GM18508 (cell line): ENCODE measurements at regions not wholly inside any gene's neighbourhood (a gene's known extent, or its start where the extent isn't known, plus 50 kb on each side); places are given as distances from the start of the nearest gene placed in this dataset.
"Not testable (repeated sequence)": the region's sequence is repeated elsewhere in the genome, so short reads cannot be mapped to it uniquely, and the experiment has no call there.

ENCODE experiments used
- ATAC-seq: cut with Tn5 transposase; IDR thresholded peaks from one replicate; pipeline ENCODE4 v1.9.1; 2021; ENCODE audit warnings: moderate number of reproducible peaks; ENCODE audit not compliant: insufficient read depth, unreplicated experiment

GRCh38 chr16:66186251-66186785 lies 180.2 kb upstream of the CDH5 start:
- ATAC-seq = no peak

GRCh38 chr16:66182592-66182991 lies 183.9 kb upstream of the CDH5 start:
- ATAC-seq = no peak

- no peak for ATAC-seq
These were observed 189.8 kb upstream of the CDH5 start for GRCh38 chr16:66176731-66177130.

GRCh38 chr16:66176111-66176510 lies 190.4 kb upstream of the CDH5 start:
- ATAC-seq = no peak

GRCh38 chr16:66175636-66176035 lies 190.9 kb upstream of the CDH5 start:
- no peak for ATAC-seq

GRCh38 chr16:66175058-66175457 lies 191.4 kb upstream of the CDH5 start:
- ATAC-seq = no peak

- ATAC-seq = not testable (repeated sequence)
These were observed 192.7 kb upstream of the CDH5 start for GRCh38 chr16:66173796-66174195.

GRCh38 chr16:66173181-66173580 lies 193.3 kb upstream of the CDH5 start:
- ATAC-seq = not testable (repeated sequence)

- ATAC-seq = no peak
These were observed 194.0 kb upstream of the CDH5 start for GRCh38 chr16:66172463-66172862.

GRCh38 chr16:66171578-66171977 lies 194.9 kb upstream of the CDH5 start:
- ATAC-seq = no peak

- no peak for ATAC-seq
These were observed 195.5 kb upstream of the CDH5 start for GRCh38 chr16:66170989-66171388.

- ATAC-seq = no peak
These were observed 196.7 kb upstream of the CDH5 start for GRCh38 chr16:66169817-66170216.

GRCh38 chr16:66168777-66169176 lies 197.7 kb upstream of the CDH5 start:
- ATAC-seq = no peak

GRCh38 chr16:66167564-66168291 lies 198.8 kb upstream of the CDH5 start:
- no peak for ATAC-seq

- no peak for ATAC-seq
These were observed 200.0 kb upstream of the CDH5 start for GRCh38 chr16:66166490-66166889.

GRCh38 chr16:66165879-66166278 lies 200.6 kb upstream of the CDH5 start:
- no peak for ATAC-seq

- no peak for ATAC-seq
These were observed 201.8 kb upstream of the CDH5 start for GRCh38 chr16:66164581-66165247.

GRCh38 chr16:66162821-66163220 lies 203.7 kb upstream of the CDH5 start:
- no peak for ATAC-seq

GRCh38 chr16:66161942-66162341 lies 204.5 kb upstream of the CDH5 start:
- ATAC-seq = no peak

GRCh38 chr16:66161269-66161668 lies 205.2 kb upstream of the CDH5 start:
- ATAC-seq = no peak

- no peak for ATAC-seq
These were observed 206.5 kb upstream of the CDH5 start for GRCh38 chr16:66159987-66160386.

- no peak for ATAC-seq
These were observed 210.0 kb upstream of the CDH5 start for GRCh38 chr16:66156538-66156937.
